Sigmoid colon (tissue), 6 donors: ENCODE measurements at regions not wholly inside any gene's neighbourhood (a gene's known extent, or its start where the extent isn't known, plus 50 kb on each side); places are given as distances from the start of the nearest gene placed in this dataset.

ENCODE experiments used
- DNase-seq: peaks from one replicate; pipeline ENCODE4 v3.0.0-alpha.2; 2019
- H3K27ac ChIP-seq, 4 donors: fragments of 200-600 bp; sonication (generic); one replicate each; pipeline ENCODE4 v1.5.1; 2016 to 2019; ENCODE audit warnings: mild to moderate bottlenecking in 1 of 4
- H3K27me3 ChIP-seq, 3 donors: fragments of 200-600 bp; sonication (generic); one replicate each; pipeline ENCODE4 v1.5.1; 2019; ENCODE audit warnings: mild to moderate bottlenecking in 1 of 3
- H3K36me3 ChIP-seq, 4 donors: fragments of 200-600 bp; sonication (generic); one replicate each; pipeline ENCODE4 v1.5.1; 2016 to 2019
- H3K4me1 ChIP-seq, 4 donors: fragments of 200-600 bp; sonication (generic); one replicate each; pipeline ENCODE4 v1.5.1; 2017 to 2019
- H3K4me3 ChIP-seq, 4 donors: fragments of 200-600 bp; sonication (generic); one replicate each; pipeline ENCODE4 v1.5.1; 2017 to 2019; ENCODE audit warnings: mild to moderate bottlenecking in 2 of 4, moderate library complexity in 1 of 4
- H3K9me3 ChIP-seq, 4 donors: fragments of 200-600 bp in 3 of 4; sonication (generic) in 3 of 4; one replicate each; pipeline versions ENCODE4 v1.5.1 to v1.6.1; 2013 to 2019
- EP300 ChIP-seq, 4 donors: sonication (generic); formaldehyde crosslinking; IDR thresholded peaks; one replicate each; pipeline ENCODE4 v1.6.1; 2017; ENCODE audit warnings: antibody characterized with exemption in 4 of 4
- POLR2A ChIP-seq, 2 donors: fragments of 450-650 bp; IDR thresholded peaks; one replicate each; pipeline ENCODE4 v1.6.1; 2016; ENCODE audit warnings: antibody characterized with exemption in 2 of 2, mild to moderate bottlenecking in 2 of 2, moderate library complexity in 2 of 2
- POLR2AphosphoS5 ChIP-seq, 4 donors: sonication (generic); formaldehyde crosslinking; IDR thresholded peaks; one replicate each; pipeline ENCODE4 v1.6.1; 2017; ENCODE audit warnings: antibody characterized with exemption in 4 of 4
- WGBS, 2 donors: extraction: QIAGEN DNeasy Blood & Tissue Kit; methylation state at CpG; one replicate each; pipeline ENCODE4 v1.1.7; 2013; 5-methylcytosine and 5-hydroxymethylcytosine counted together
- intact Hi-C: fragments of 100-400 bp; cut with DNase I; formaldehyde crosslinking; loops from one replicate; pipeline ENCODE4 v1.15.1; 2023
- TF ChIP-seq, protein P1 (sequence below), 4 experiments: fragments of 450-650 bp in 3 of 4; fragments of 200-600 bp in 1 of 4; IDR thresholded peaks; one replicate each; pipeline ENCODE4 v1.5.1; 2016 to 2019; ENCODE audit warnings: antibody characterized with exemption in 4 of 4, mild to moderate bottlenecking in 3 of 4, moderate library complexity in 2 of 4
- donor health status: healthy with polysubstance abuse.
- donor health status: healthy.

- DNase-seq, result no peak
- H3K9me3 ChIP-seq, result peaks cover 0 to 5% (median 0%) of the 10 kb centered on the region in 4 donors
- TF ChIP-seq POLR2A (IDR thresholded peaks at IDR 0.05) (no peak), POLR2AphosphoS5 (IDR thresholded peaks at IDR 0.05) (no peak), EP300 (IDR thresholded peaks at IDR 0.05) (no peak)
- TF ChIP-seq, protein P1, sequence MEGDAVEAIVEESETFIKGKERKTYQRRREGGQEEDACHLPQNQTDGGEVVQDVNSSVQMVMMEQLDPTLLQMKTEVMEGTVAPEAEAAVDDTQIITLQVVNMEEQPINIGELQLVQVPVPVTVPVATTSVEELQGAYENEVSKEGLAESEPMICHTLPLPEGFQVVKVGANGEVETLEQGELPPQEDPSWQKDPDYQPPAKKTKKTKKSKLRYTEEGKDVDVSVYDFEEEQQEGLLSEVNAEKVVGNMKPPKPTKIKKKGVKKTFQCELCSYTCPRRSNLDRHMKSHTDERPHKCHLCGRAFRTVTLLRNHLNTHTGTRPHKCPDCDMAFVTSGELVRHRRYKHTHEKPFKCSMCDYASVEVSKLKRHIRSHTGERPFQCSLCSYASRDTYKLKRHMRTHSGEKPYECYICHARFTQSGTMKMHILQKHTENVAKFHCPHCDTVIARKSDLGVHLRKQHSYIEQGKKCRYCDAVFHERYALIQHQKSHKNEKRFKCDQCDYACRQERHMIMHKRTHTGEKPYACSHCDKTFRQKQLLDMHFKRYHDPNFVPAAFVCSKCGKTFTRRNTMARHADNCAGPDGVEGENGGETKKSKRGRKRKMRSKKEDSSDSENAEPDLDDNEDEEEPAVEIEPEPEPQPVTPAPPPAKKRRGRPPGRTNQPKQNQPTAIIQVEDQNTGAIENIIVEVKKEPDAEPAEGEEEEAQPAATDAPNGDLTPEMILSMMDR (IDR thresholded peaks at IDR 0.05), result no peak
- no peak overlapping the region for H3K27ac ChIP-seq
- WGBS, 2 donors, result 91 to 93% methylated on average over 5 of the region's 5 CpGs
- H3K4me3 ChIP-seq, result no peak overlapping the region
- H3K4me1 ChIP-seq, result no peaks in the 10 kb centered on the region
- no peaks in the 10 kb centered on the region for H3K27me3 ChIP-seq
- intact Hi-C loops, result no loop called here
- H3K36me3 ChIP-seq, result no peaks in the 10 kb centered on the region
Measured at GRCh38 chr21:35153671-35154070, 104.6 kb upstream of the RUNX1 start.

DNA sequence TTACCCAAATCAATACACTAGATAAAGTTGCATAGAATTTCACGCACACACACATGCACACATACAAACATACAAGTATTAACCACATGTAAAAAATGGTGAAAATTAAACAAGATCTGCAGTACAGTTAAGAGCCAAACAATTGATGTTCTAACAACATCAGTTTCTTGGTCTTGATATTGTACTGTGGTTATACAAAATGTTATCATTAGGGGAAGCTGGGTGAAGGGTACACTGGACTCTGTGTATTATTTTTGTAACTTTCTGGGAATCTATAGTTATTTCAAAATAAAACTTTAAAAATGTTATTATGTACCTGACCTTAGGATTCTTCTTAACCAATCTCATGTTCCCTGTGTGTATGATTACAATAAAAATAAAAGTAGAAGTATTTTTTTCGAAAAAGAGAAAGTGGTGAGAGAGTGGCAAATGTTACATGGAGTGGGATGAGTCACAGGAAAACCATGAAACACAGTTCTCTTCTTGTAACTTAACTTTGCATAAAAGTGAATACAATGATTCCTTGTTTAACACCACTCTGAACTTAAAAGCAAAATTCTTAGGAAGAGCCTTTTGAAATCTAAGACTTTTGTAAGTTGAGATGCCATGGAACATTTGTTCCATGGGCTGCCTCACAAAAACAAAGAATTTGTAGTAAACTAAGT is 101.6 kb upstream of the RUNX1 start:
- TF ChIP-seq POLR2A (IDR thresholded peaks at IDR 0.05), result no peak
- TF ChIP-seq EP300 (IDR thresholded peaks at IDR 0.05), result no peak
- TF ChIP-seq POLR2AphosphoS5 (IDR thresholded peaks at IDR 0.05), result no peak
- TF ChIP-seq, protein P1 (IDR thresholded peaks at IDR 0.05), result no peak
- no peak for DNase-seq
- Histone ChIP-seq H3K27me3 (no peaks in the 10 kb centered on the region), H3K4me3 (no peak overlapping the region), H3K36me3 (no peaks in the 10 kb centered on the region), H3K4me1 (no peaks in the 10 kb centered on the region), H3K9me3 (no peaks in the 10 kb centered on the region), H3K27ac (no peak overlapping the region)
- WGBS, 2 donors, result 84 to 93% methylated on average over 2 of the region's 2 CpGs
- intact Hi-C loops, result no loop called here

DNA sequence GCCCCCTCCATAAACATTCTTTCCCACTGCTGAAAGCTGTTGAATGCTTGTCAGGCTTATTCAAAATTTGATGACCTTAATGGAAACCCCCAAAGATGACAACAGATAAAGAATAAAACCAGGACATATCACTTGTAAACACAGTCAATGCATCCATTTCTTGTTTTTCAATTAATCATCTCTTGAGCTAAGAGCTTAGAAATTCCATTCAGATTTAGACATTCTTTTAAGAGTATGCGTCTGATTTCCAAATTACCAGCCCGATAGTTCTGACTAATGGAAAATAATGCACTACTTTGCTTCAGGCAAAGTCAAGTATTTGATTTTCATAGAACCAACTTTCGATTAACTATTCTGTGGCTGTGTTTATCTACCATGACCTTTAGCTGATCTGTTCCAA is 100.6 kb upstream of the RUNX1 start:
- H3K4me3 ChIP-seq, result no peak overlapping the region
- 85 to 90% methylated on average over 3 of the region's 3 CpGs for WGBS, 2 donors
- no peaks in the 10 kb centered on the region for H3K9me3 ChIP-seq
- no peaks in the 10 kb centered on the region for H3K36me3 ChIP-seq
- no peaks in the 10 kb centered on the region for H3K4me1 ChIP-seq
- TF ChIP-seq, protein P1 (IDR thresholded peaks at IDR 0.05), result no peak
- TF ChIP-seq POLR2AphosphoS5 (IDR thresholded peaks at IDR 0.05) (no peak), POLR2A (IDR thresholded peaks at IDR 0.05) (no peak), EP300 (IDR thresholded peaks at IDR 0.05) (no peak)
- H3K27me3 ChIP-seq, result no peaks in the 10 kb centered on the region
- intact Hi-C loops, result no loop called here
- DNase-seq, result no peak
- no peak overlapping the region for H3K27ac ChIP-seq

DNA sequence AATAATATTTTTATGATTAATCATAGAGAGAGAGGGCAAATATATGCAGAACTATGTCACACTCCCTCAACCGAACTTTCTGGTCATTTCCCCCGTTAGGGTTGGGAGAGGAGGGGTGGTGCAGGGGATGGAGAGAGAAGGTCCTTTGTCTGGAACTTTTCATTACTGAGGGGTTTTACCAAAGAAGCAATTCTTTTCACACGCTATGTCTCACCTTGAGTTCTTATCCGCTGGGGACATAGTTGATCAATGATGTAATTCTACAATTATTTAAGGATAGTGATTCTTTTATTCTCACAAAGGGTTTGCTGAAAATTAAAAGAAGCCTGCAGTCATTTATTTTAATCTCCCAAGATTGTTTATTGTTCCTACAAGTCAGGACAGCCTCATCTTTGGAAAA is 98.3 kb upstream of the RUNX1 start:
- intact Hi-C loops, result no loop called here

More for the DNA sequence above, 98.3 kb upstream of the RUNX1 start:
- no peaks in the 10 kb centered on the region for H3K36me3 ChIP-seq
- H3K4me1 ChIP-seq, result no peaks in the 10 kb centered on the region
- DNase-seq, result no peak
- WGBS, 2 donors, result 91 to 92% methylated on average over 4 of the region's 4 CpGs
- H3K4me3 ChIP-seq, result no peak overlapping the region
- TF ChIP-seq, protein P1 (IDR thresholded peaks at IDR 0.05), result no peak
- TF ChIP-seq POLR2AphosphoS5 (IDR thresholded peaks at IDR 0.05) (no peak), POLR2A (IDR thresholded peaks at IDR 0.05) (no peak), EP300 (IDR thresholded peaks at IDR 0.05) (no peak)
- H3K9me3 ChIP-seq, result no peaks in the 10 kb centered on the region
- H3K27me3 ChIP-seq, result no peaks in the 10 kb centered on the region
- H3K27ac ChIP-seq, result no peak overlapping the region
